AG04450 (cell line): ENCODE measurements at regions not wholly inside any gene's neighbourhood (a gene's known extent, or its start where the extent isn't known, plus 50 kb on each side); places are given as distances from the start of the nearest gene placed in this dataset.

Source experiments
- CTCF ChIA-PET: fragments of 300-600, 350-600 bp; formaldehyde crosslinking; extraction: SDS; loops from one replicate; lab custom pipeline; 2022; ENCODE audit warnings: antibody characterized with exemption, inconsistent platforms; lab: Charles Lee
- POLR2A ChIA-PET: fragments of 350-600 bp; formaldehyde crosslinking; extraction: SDS; loops from one replicate; lab custom pipeline; 2021; ENCODE audit warnings: antibody characterized with exemption, inconsistent platforms; lab: Yijun Ruan, JAX
- DNase-seq: peaks from one replicate; pipeline ENCODE4 v3.0.0-alpha.2; 2011; ENCODE audit warnings: low read depth, low spot score
- H3K27ac ChIP-seq: one replicate; pipeline ENCODE4 v1.5.1; 2012; ENCODE audit warnings: low read depth, low read length, control low read depth
- H3K27me3 ChIP-seq: one replicate; pipeline ENCODE4 v1.6.0; 2012; ENCODE audit warnings: low read length; ENCODE audit not compliant: control insufficient read depth, insufficient read depth
- H3K4me3 ChIP-seq: 2 replicates; pipeline ENCODE4 v1.5.1; 2011; ENCODE audit warnings: mild to moderate bottlenecking, low read depth, low read length, control low read depth
- H3K9me3 ChIP-seq: 2 replicates; pipeline ENCODE4 v1.5.1; 2012; ENCODE audit warnings: low read length; ENCODE audit not compliant: control insufficient read depth, insufficient read depth
- TF ChIP-seq, protein P1 (sequence below): IDR thresholded peaks from 2 replicates; pipeline ENCODE4 v1.5.1; 2011; ENCODE audit warnings: low read depth, low read length, control low read depth, inconsistent platforms

DNA sequence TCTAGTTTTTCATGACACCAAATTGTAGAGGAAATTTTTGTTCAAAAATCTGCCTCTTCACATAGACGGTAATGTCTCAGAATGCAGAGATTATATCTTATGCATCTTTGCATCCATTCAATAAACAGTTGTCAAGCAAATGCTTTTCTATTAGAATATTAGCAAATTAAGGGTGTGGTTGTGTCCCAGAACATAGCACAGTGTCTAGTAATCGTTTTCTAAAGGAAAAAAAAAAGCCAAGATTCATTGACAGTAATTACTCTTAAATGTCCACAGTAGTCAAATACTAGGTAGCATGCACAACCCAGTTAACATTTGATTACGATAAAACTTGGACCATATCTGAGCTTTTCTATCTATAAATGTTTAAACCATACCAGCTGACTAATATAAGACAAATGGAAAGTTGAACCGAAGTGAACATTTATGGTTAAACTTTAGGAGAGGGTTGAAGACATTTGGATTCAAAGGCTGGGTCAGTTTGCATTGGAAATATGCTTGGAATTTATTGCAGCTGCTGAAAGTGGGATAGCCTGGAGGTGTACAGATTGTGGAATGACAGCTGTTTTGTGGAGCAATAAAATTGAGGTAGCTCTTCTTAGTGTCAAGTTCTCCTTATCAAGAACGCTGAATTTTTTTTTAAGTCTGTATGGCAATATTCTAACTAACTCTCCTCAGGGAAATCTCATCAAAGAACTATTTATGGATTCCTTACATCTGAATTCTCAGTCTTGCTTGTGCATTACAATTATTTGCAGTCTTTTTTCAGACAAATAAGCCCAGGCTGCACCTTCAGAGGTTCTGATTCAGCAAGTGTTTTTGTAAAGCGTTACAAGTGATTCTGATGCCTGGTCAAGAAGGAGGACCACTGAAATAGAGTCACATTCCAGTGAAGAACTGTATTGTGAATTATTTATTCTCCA is 66.7 kb upstream of the ATP2B1 start:
- H3K4me3 ChIP-seq, result no peak overlapping the region
- no peaks in the 10 kb centered on the region for H3K9me3 ChIP-seq
- ChIA-PET POLR2A (interaction anchor here (1.6 kb wide), 1 partner anchor 66 kb away, joined by 9 read pairs; the partner anchor contains the start of gene ATP2B1), CTCF (no interaction called here)
- H3K27me3 ChIP-seq, result no peaks in the 10 kb centered on the region
- peak; percentile 39 for DNase-seq
- TF ChIP-seq, protein P1, sequence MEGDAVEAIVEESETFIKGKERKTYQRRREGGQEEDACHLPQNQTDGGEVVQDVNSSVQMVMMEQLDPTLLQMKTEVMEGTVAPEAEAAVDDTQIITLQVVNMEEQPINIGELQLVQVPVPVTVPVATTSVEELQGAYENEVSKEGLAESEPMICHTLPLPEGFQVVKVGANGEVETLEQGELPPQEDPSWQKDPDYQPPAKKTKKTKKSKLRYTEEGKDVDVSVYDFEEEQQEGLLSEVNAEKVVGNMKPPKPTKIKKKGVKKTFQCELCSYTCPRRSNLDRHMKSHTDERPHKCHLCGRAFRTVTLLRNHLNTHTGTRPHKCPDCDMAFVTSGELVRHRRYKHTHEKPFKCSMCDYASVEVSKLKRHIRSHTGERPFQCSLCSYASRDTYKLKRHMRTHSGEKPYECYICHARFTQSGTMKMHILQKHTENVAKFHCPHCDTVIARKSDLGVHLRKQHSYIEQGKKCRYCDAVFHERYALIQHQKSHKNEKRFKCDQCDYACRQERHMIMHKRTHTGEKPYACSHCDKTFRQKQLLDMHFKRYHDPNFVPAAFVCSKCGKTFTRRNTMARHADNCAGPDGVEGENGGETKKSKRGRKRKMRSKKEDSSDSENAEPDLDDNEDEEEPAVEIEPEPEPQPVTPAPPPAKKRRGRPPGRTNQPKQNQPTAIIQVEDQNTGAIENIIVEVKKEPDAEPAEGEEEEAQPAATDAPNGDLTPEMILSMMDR, result no peak
- no peak overlapping the region for H3K27ac ChIP-seq

DNA sequence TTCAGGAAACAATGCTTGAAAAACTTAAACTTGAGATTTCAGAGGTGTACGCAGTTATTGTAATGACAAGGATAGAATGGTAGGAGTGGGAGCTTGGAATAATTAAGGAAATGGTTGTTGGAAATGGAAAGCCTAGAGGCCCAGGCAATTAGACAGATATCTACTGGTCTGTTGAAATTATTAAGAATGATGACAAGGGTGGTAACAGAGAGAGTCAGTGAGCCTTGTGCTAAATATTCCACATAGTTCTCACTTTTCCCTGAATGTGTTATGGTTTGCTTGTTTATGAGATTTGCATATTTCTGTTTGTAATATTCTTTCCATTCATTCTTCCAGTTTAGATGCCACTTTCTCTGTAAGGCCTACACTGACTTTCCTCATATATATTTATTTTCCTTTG is 66.0 kb upstream of the ATP2B1 start:
- no peaks in the 10 kb centered on the region for H3K9me3 ChIP-seq
- POLR2A ChIA-PET, result interaction anchor here (1.6 kb wide), 1 partner anchor 66 kb away, joined by 9 read pairs; the partner anchor contains the start of gene ATP2B1
- TF ChIP-seq, protein P1, result no peak
- H3K27me3 ChIP-seq, result no peaks in the 10 kb centered on the region
- CTCF ChIA-PET, result no interaction called here
- H3K27ac ChIP-seq, result no peak overlapping the region
- DNase-seq, result no peak
- no peak overlapping the region for H3K4me3 ChIP-seq

DNA sequence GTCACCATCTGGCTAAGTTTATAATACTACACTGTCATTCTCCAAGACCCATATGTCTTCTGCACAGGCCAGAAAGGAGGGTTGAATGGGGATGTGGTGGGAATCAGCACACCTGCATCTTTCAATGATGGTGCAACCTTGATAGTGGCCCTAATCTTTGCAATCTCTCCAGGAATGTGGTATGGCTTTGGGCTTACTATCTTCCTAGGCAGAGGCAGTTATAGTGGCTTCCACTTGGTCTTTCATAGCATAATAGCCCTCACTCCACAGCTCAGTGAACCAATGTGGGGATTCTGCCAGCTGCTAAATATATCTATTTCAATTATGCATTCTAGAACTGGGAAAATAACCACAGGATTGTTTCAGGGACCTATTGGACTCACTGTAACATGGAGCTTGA is 61.8 kb upstream of the ATP2B1 start:
- TF ChIP-seq, protein P1, result no peak
- no peak overlapping the region for H3K4me3 ChIP-seq
- H3K27ac ChIP-seq, result no peak overlapping the region
- DNase-seq, result no peak
- CTCF ChIA-PET, result no interaction called here
- H3K27me3 ChIP-seq, result no peaks in the 10 kb centered on the region
- no peaks in the 10 kb centered on the region for H3K9me3 ChIP-seq
- POLR2A ChIA-PET, result no interaction called here

DNA sequence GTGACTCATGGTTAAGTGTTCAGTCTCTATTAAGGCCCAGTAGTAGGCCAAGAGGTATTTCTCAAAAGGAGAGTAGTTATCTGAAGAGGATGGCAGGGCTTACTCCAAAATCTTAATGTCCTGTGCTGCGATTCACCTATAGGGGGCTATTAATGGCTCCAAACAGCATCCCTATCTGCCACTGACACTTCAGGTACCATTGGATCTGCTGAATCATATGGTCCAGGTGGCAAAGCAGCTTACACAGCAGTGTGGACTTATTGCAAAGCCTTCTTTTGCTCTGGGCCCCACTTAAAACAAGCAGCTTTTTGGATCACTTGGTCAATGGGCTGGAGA is 60.8 kb upstream of the ATP2B1 start:
- ChIA-PET POLR2A (interaction anchor here (1.0 kb wide), 1 partner anchor 61 kb away, joined by 3 read pairs; the partner anchor contains the start of gene ATP2B1), CTCF (no interaction called here)
- Histone ChIP-seq H3K9me3 (no peaks in the 10 kb centered on the region), H3K27me3 (no peaks in the 10 kb centered on the region), H3K27ac (peak overlapping the region; percentile 75), H3K4me3 (no peak overlapping the region)
- TF ChIP-seq, protein P1, result peak; percentile 22; the same call in 1 of the 2 replicates
- DNase-seq, result no peak
